OCI-LY1 (cell line): ENCODE measurements at regions not wholly inside any gene's neighbourhood (a gene's known extent, or its start where the extent isn't known, plus 50 kb on each side); places are given as distances from the start of the nearest gene placed in this dataset.

Source experiments
- H2AFZ ChIP-seq: fragments of 200-600 bp; sonication (generic), shearing (Covaris generic); 2 replicates; pipeline ENCODE4 v1.6.0; 2014; ENCODE audit warnings: antibody characterized with exemption, mild to moderate bottlenecking, low read length
- H3F3A ChIP-seq: fragments of 200-600 bp; sonication (generic), shearing (Covaris generic); 2 replicates; pipeline ENCODE4 v1.6.0; 2014; ENCODE audit warnings: mild to moderate bottlenecking, antibody characterized with exemption, low read length, moderate library complexity; ENCODE audit not compliant: insufficient read depth
- H3K27ac ChIP-seq: fragments of 200-600 bp; sonication (generic); 2 replicates; pipeline ENCODE4 v1.5.1; 2014; ENCODE audit warnings: low read length, mixed run types, mild to moderate bottlenecking, low read depth; ENCODE audit not compliant: poor library complexity, severe bottlenecking
- H3K27me3 ChIP-seq: fragments of 200-600 bp; sonication (generic); 2 replicates; pipeline ENCODE4 v1.6.0; 2014; ENCODE audit warnings: antibody characterized with exemption, mild to moderate bottlenecking, low read length, moderate library complexity; ENCODE audit not compliant: insufficient read depth
- H3K36me3 ChIP-seq: fragments of 200-600 bp; sonication (generic); 2 replicates; pipeline ENCODE4 v1.6.1; 2014; ENCODE audit warnings: mild to moderate bottlenecking, antibody characterized with exemption, low read length, moderate library complexity, mixed read lengths; ENCODE audit not compliant: insufficient read depth
- H3K4me1 ChIP-seq: fragments of 200-600 bp; sonication (generic); 2 replicates; pipeline ENCODE4 v1.5.1; 2014; ENCODE audit warnings: mild to moderate bottlenecking, low read length, moderate library complexity; ENCODE audit not compliant: insufficient read depth, severe bottlenecking
- H3K4me2 ChIP-seq: fragments of 200-600 bp; sonication (generic), shearing (Covaris generic); 2 replicates; pipeline ENCODE4 v1.6.1; 2014; ENCODE audit warnings: low read length
- H3K4me3 ChIP-seq: fragments of 200-600 bp; sonication (generic); 2 replicates; pipeline ENCODE4 v1.5.1; 2014; ENCODE audit warnings: low read length, low read depth, mild to moderate bottlenecking, mixed read lengths; ENCODE audit not compliant: poor library complexity, severe bottlenecking
- H3K79me2 ChIP-seq: fragments of 200-600 bp; shearing (Covaris generic); 2 replicates; pipeline ENCODE4 v1.6.1; 2016; ENCODE audit warnings: mixed run types, low read length, mixed read lengths; ENCODE audit not compliant: insufficient read depth
- H3K9ac ChIP-seq: fragments of 200-600 bp; sonication (generic), shearing (Covaris generic); 2 replicates; pipeline ENCODE4 v1.6.1; 2014; ENCODE audit warnings: mild to moderate bottlenecking, low read length, mixed read lengths
- H3K9me2 ChIP-seq: fragments of 200-600 bp; sonication (generic), shearing (Covaris generic); 2 replicates; pipeline ENCODE4 v1.6.1; 2014; ENCODE audit warnings: low read depth, mild to moderate bottlenecking, low read length, mixed read lengths
- H3K9me3 ChIP-seq: fragments of 200-600 bp; shearing (Covaris generic); 2 replicates; pipeline ENCODE4 v1.6.1; 2014; ENCODE audit warnings: low read length, mixed read lengths
- H4K20me1 ChIP-seq: fragments of 200-600 bp; sonication (generic), shearing (Covaris generic); 2 replicates; pipeline ENCODE4 v1.6.0; 2016; ENCODE audit warnings: mild to moderate bottlenecking, low read length; ENCODE audit not compliant: insufficient read depth
- CTCF ChIP-seq: fragments of 200-600 bp; sonication (generic), shearing (Covaris generic); IDR thresholded peaks from 2 replicates; pipeline ENCODE4 v1.5.1; 2017; ENCODE audit warnings: mild to moderate bottlenecking, antibody characterized with exemption, low read length, moderate library complexity, mixed read lengths
- EZH2 ChIP-seq: fragments of 200-600 bp; sonication (generic), shearing (Covaris generic); IDR thresholded peaks from 2 replicates; pipeline ENCODE4 v1.8.0; 2017; ENCODE audit warnings: borderline replicate concordance, mixed run types, mild to moderate bottlenecking, antibody characterized with exemption, low read length, moderate library complexity, mixed read lengths

GRCh38 chr1:57590978-57591377, 167.1 kb upstream of the DAB1 start:
- no peaks in the 10 kb centered on the region for H3K27me3 ChIP-seq
- H3K9me2 ChIP-seq = no peaks in the 10 kb centered on the region
- H4K20me1 ChIP-seq = no peaks in the 10 kb centered on the region
- no peaks in the 10 kb centered on the region for H3K79me2 ChIP-seq
- H3K27ac ChIP-seq = no peak overlapping the region
- no peak overlapping the region for H3K4me2 ChIP-seq
- no peaks in the 10 kb centered on the region for H3K36me3 ChIP-seq
- TF ChIP-seq EZH2 (no peak), CTCF (no peak)
- H3K4me1 ChIP-seq = no peaks in the 10 kb centered on the region
- H3F3A ChIP-seq = no peaks in the 10 kb centered on the region
- H2AFZ ChIP-seq = no peak overlapping the region
- no peaks in the 10 kb centered on the region for H3K9me3 ChIP-seq
- H3K9ac ChIP-seq = no peak overlapping the region
- no peak overlapping the region for H3K4me3 ChIP-seq

- no peak overlapping the region for H3K27ac ChIP-seq
- H3K27me3 ChIP-seq = no peaks in the 10 kb centered on the region
- H3K4me3 ChIP-seq = no peak overlapping the region
- no peaks in the 10 kb centered on the region for H3K79me2 ChIP-seq
- H3K4me2 ChIP-seq = no peak overlapping the region
- H3K9ac ChIP-seq = no peak overlapping the region
- H3K9me3 ChIP-seq = no peaks in the 10 kb centered on the region
- no peaks in the 10 kb centered on the region for H3K4me1 ChIP-seq
- no peaks in the 10 kb centered on the region for H3K36me3 ChIP-seq
- TF ChIP-seq EZH2 = no peak
- H4K20me1 ChIP-seq = no peaks in the 10 kb centered on the region
- H2AFZ ChIP-seq = no peak overlapping the region
- no peaks in the 10 kb centered on the region for H3K9me2 ChIP-seq
- H3F3A ChIP-seq = no peaks in the 10 kb centered on the region
These were observed 163.0 kb upstream of the DAB1 start for GRCh38 chr1:57586842-57587241.

- no peaks in the 10 kb centered on the region for H3K79me2 ChIP-seq
- TF ChIP-seq CTCF (no peak), EZH2 (no peak)
These were observed 154.8 kb upstream of the DAB1 start for GRCh38 chr1:57578680-57579079.

GRCh38 chr1:57578099-57578498, 154.2 kb upstream of the DAB1 start:
- H3K9me3 ChIP-seq = no peaks in the 10 kb centered on the region
- H3K9me2 ChIP-seq = no peaks in the 10 kb centered on the region
- H3K4me2 ChIP-seq = no peak overlapping the region
- no peak overlapping the region for H2AFZ ChIP-seq
- no peaks in the 10 kb centered on the region for H3K36me3 ChIP-seq
- H4K20me1 ChIP-seq = no peaks in the 10 kb centered on the region
- no peak for TF ChIP-seq CTCF
- no peak for TF ChIP-seq EZH2
- H3K9ac ChIP-seq = no peak overlapping the region
- no peaks in the 10 kb centered on the region for H3K79me2 ChIP-seq
- H3F3A ChIP-seq = no peaks in the 10 kb centered on the region
- no peak overlapping the region for H3K27ac ChIP-seq
- no peaks in the 10 kb centered on the region for H3K4me1 ChIP-seq
- H3K27me3 ChIP-seq = no peaks in the 10 kb centered on the region
- no peak overlapping the region for H3K4me3 ChIP-seq

More at GRCh38 chr1:57578680-57579079, 154.8 kb upstream of the DAB1 start:
- no peaks in the 10 kb centered on the region for H3K4me1 ChIP-seq
- no peaks in the 10 kb centered on the region for H3K36me3 ChIP-seq
- no peak overlapping the region for H2AFZ ChIP-seq
- no peak overlapping the region for H3K4me2 ChIP-seq
- no peak overlapping the region for H3K4me3 ChIP-seq
- H3K27me3 ChIP-seq = no peaks in the 10 kb centered on the region
- no peaks in the 10 kb centered on the region for H4K20me1 ChIP-seq
- no peaks in the 10 kb centered on the region for H3K9me2 ChIP-seq
- H3F3A ChIP-seq = no peaks in the 10 kb centered on the region
- H3K9ac ChIP-seq = no peak overlapping the region
- H3K27ac ChIP-seq = no peak overlapping the region
- H3K9me3 ChIP-seq = no peaks in the 10 kb centered on the region
